Hindlimb muscle (tissue), 1 donor: ENCODE measurements at regions not wholly inside any gene's neighbourhood (a gene's known extent, or its start where the extent isn't known, plus 50 kb on each side); places are given as distances from the start of the nearest gene placed in this dataset.

Source experiments
- DNase-seq: peaks from one replicate; pipeline ENCODE4 v3.0.0-alpha.2; 2013

- DNase-seq: no peak
These were observed 53.4 kb upstream of the STX18 start for GRCh38 chr4:4595252-4595651.

- peak; percentile 66 for DNase-seq
These were observed 52.6 kb upstream of the STX18 start for GRCh38 chr4:4594285-4594920.

GRCh38 chr4:4593596-4594284 is 51.9 kb upstream of the STX18 start:
- DNase-seq: no peak

GRCh38 chr4:4592414-4592813 is 50.6 kb upstream of the STX18 start:
- no peak for DNase-seq
